GM10266 (cell line): ENCODE measurements at regions not wholly inside any gene's neighbourhood (a gene's known extent, or its start where the extent isn't known, plus 50 kb on each side); places are given as distances from the start of the nearest gene placed in this dataset.

Experiments
- DNase-seq: peaks from one replicate; pipeline ENCODE4 v3.0.0; 2012; ENCODE audit errors: extremely low spot score
- CTCF ChIP-seq: IDR thresholded peaks from 2 replicates; pipeline ENCODE4 v1.5.1; 2012; ENCODE audit warnings: mild to moderate bottlenecking, low read depth; ENCODE audit not compliant: control insufficient read depth, insufficient read depth; ENCODE audit errors: missing control alignments

- no peak for TF ChIP-seq CTCF
- no peak for DNase-seq
Observed at GRCh38 chr5:143695244-143695864, 116.6 kb upstream of the HMHB1 start.

- no peak for TF ChIP-seq CTCF
Observed at GRCh38 chr5:143694357-143694756, 117.6 kb upstream of the HMHB1 start.

DNA sequence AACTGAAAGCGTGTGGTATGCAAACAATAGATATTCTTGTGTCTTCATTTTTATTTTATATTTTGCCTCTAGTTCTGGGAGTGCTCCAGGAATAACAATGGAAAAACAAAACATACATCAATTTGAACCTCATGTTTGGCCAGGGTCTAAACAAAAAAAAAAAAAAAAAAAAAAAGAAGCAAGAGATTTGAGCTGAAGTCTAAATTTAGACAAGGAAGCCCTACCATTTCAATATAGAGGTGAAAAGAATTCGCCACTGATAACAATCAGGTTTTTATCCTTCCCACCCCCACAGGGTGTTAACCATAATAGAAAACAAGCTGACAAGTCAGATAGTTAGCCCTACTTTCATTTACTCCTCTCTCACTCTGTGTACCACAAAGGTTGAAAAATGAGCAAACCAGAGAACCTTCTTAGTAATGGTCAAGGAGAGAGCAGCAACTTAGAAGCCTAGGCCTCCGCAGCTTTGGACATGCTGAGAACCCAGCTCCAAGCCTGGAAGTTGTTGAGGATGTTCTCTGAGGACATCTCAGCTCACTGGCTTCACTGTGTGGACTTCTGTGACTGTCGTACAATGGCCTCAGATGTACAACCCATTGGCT is 118.2 kb upstream of the HMHB1 start:
- peak; percentile 40 for DNase-seq
- no peak for TF ChIP-seq CTCF

More at GRCh38 chr5:143694357-143694756, 117.6 kb upstream of the HMHB1 start:
- no peak for DNase-seq

- no peak for DNase-seq
- TF ChIP-seq CTCF = no peak
Observed at GRCh38 chr5:143692342-143692741, 119.6 kb upstream of the HMHB1 start.

- DNase-seq = no peak
- no peak for TF ChIP-seq CTCF
Observed at GRCh38 chr5:143691945-143692290, 120.0 kb upstream of the HMHB1 start.

DNA sequence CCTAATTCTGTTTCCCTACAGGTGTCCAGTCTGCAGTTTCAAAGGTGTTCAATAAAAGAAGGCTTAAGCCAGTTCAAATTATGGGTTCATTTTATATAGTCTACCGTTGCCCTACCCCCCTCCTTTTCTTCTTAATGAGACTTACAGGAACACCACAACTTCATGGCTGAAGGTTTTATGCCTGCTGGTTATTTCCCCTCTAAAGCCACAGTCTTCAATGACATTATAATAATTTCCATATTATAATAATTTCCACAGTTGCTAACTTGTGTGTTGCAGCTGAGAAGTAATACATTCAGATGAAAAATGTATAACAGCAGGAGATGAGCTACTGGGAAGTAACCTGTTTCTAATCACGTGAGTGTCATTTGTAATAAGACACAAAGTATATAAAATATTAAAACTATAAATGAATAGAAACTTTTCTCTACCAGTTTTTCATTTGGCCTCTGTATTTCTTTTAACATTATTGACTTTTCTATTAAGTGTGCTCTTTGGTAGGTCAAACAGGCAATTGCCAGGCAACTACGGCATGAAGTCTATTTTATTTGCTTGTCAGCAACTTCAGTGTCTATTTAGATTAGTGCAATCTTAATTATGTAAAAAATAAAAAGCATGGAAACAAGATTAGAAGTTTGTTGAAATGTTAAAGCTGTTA is 120.5 kb upstream of the HMHB1 start:
- DNase-seq = no peak
- TF ChIP-seq CTCF = no peak

DNA sequence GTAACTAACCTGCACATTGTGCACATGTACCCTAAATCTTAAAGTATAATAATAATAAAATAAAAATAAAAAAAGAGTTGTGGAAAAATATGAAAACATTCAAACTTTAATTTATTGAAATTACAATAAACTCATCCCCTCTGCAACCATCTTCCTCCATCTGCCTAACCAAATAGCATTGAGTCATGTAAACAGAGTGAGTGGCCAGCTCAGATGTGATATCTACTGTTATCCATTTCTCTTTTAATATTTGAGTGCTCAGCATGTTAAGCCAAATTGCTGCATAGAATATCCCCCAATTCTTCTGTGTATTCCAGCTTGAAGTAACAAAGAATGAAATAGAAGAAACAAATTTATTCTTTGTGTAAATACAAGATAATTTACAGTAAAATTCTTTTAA is 124.4 kb upstream of the HMHB1 start:
- TF ChIP-seq CTCF = no peak
- no peak for DNase-seq
